Common myeloid progenitor, CD34-positive (primary cell): ENCODE measurements at regions not wholly inside any gene's neighbourhood (a gene's known extent, or its start where the extent isn't known, plus 50 kb on each side); places are given as distances from the start of the nearest gene placed in this dataset.

Experiments
- CTCF ChIA-PET: fragments of 350-600 bp; sonication (Branson Sonifier 250); formaldehyde crosslinking; loops from one replicate; lab custom pipeline; 2021; ENCODE audit warnings: antibody characterized with exemption; lab: Charles Lee
- POLR2A ChIA-PET: fragments of 350-600 bp; sonication (Branson Sonifier 250); formaldehyde crosslinking; loops from one replicate; lab custom pipeline; 2021; ENCODE audit warnings: antibody characterized with exemption; lab: Charles Lee
- DNase-seq, 3 donors: peaks; one replicate each; pipeline versions ENCODE4 v3.0.0 to v3.0.0-alpha.2; 2013
- H3K27ac ChIP-seq, 2 experiments: 1 replicate in 1 of 2; 2 replicates in 1 of 2; pipeline ENCODE4 v1.7.0; 2013; ENCODE audit warnings: inconsistent platforms in 2 of 2, low read length in 2 of 2, mild to moderate bottlenecking in 2 of 2, low read depth in 1 of 2, moderate library complexity in 1 of 2; ENCODE audit not compliant: severe bottlenecking in 2 of 2, insufficient read depth in 1 of 2, poor library complexity in 1 of 2
- H3K27me3 ChIP-seq, 5 experiments: replicated peaks in 2 of 5; 1 replicate in 3 of 5; 2 replicates in 2 of 5; pipeline versions ENCODE4 v1.6.1 to v1.7.0; 2013; ENCODE audit warnings: low read length in 4 of 5, mild to moderate bottlenecking in 2 of 5, moderate library complexity in 2 of 5, inconsistent platforms in 1 of 5; ENCODE audit not compliant: insufficient read depth in 5 of 5, control insufficient read depth in 4 of 5
- H3K36me3 ChIP-seq, 4 experiments: 1 replicate in 2 of 4; 2 replicates in 2 of 4; pipeline versions ENCODE4 v1.6.1 to v1.7.0; 2013; ENCODE audit warnings: low read length in 3 of 4, control low read depth in 1 of 4, mild to moderate bottlenecking in 1 of 4; ENCODE audit not compliant: control insufficient read depth in 4 of 4, insufficient read depth in 4 of 4
- H3K4me1 ChIP-seq, 4 experiments: 1 replicate in 3 of 4; 2 replicates in 1 of 4; pipeline versions ENCODE4 v1.6.1 to v1.7.1; 2013; ENCODE audit warnings: low read length in 3 of 4, mild to moderate bottlenecking in 3 of 4, control low read depth in 1 of 4, inconsistent platforms in 1 of 4, moderate library complexity in 1 of 4; ENCODE audit not compliant: control insufficient read depth in 4 of 4, insufficient read depth in 4 of 4; ENCODE audit errors: control extremely low read depth in 1 of 4
- H3K4me3 ChIP-seq, 7 experiments: 1 replicate in 4 of 7; 2 replicates in 3 of 7; pipeline versions ENCODE4 v1.5.1 to v1.7.0; 2013; ENCODE audit warnings: mild to moderate bottlenecking in 7 of 7, low read length in 6 of 7, moderate library complexity in 6 of 7, inconsistent platforms in 2 of 7, low read depth in 2 of 7, control low read depth in 1 of 7; ENCODE audit not compliant: insufficient read depth in 4 of 7, control insufficient read depth in 1 of 7; ENCODE audit errors: extremely low read depth in 1 of 7
- H3K9me3 ChIP-seq, 5 experiments: 1 replicate in 4 of 5; 2 replicates in 1 of 5; pipeline versions ENCODE4 v1.6.1 to v1.7.1; 2013; ENCODE audit warnings: low read length in 4 of 5, mild to moderate bottlenecking in 2 of 5, inconsistent platforms in 1 of 5, low read depth in 1 of 5, moderate library complexity in 1 of 5; ENCODE audit not compliant: control insufficient read depth in 4 of 5, insufficient read depth in 2 of 5; ENCODE audit errors: control extremely low read depth in 1 of 5
- WGBS: methylation state at CpG from one replicate; pipeline ENCODE4 v1.1.5; 2013; ENCODE audit not compliant: insufficient coverage; 5-methylcytosine and 5-hydroxymethylcytosine counted together

DNA sequence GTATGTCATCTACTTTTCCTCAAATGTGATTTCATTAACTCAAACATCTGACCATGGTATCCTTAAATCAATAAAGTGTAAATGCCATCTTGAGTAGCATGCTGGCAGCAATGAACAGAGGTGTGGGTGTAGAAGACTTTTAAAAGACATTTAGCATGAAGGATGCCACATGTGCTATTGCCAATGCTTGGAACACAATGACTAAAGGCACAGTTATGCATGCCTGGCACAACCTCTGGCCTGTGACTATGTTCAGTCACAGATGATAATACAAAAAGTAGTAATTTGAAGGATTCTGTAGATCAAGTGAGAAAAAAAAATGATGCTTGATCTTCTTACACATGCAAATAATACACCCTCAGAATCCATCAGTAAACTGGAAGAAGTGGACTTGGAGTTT lies 938.9 kb upstream of the ADGRL4 start:
- Histone ChIP-seq H3K27ac (no peak overlapping the region), H3K36me3 (no peaks in the 10 kb centered on the region), H3K27me3 (no peaks in the 10 kb centered on the region), H3K9me3 (peaks cover 0 to 3% (median 0%) of the 10 kb centered on the region in 5 experiments), H3K4me3 (no peak overlapping the region), H3K4me1 (no peaks in the 10 kb centered on the region)
- no peak for DNase-seq
- ChIA-PET POLR2A (no interaction called here), CTCF (no interaction called here)

DNA sequence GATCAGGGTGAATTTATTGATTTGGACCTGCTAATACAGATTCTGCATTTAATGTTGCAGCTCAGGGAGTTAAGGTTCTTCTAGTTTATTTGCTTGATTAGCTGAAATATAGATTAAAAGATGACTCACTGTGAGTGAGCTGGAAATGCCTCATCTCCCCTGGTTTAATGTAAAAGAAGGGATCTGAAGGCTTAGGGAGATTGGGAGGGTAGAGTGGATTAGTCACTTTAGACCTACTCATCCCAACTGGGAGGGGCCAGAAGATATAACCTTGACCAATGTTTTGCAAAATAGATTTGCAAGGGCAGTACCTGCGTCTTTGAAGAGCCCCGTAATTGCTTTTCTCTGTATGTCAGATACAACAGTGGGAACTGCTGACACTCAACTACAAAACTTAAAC lies 922.8 kb upstream of the ADGRL4 start:
- no CpG with 5 or more reads among the region's 2 CpGs for WGBS

DNA sequence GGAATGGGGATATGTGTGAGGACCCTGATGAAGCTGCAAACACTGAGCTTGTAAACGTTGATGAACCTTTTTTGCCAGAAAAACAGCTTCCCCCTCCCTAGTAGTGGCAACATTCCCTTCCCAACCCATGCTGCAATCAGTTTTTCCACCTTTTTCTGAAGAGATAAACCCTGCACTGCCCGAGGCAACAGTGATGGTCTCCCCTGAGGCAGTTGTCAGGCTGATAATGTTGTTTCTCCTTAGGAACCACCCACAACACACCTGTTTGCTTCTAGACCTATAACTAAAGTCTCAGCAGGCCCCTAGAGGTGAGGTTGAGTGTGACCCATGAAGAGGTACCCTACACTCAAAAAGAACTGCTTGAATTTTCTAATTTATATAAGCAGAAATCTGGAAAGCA lies 922.4 kb upstream of the ADGRL4 start:
- Histone ChIP-seq H3K4me3 (no peak overlapping the region), H3K9me3 (peaks cover 0 to 3% (median 0%) of the 10 kb centered on the region in 5 experiments), H3K27ac (no peak overlapping the region), H3K36me3 (no peaks in the 10 kb centered on the region), H3K4me1 (no peaks in the 10 kb centered on the region), H3K27me3 (no peaks in the 10 kb centered on the region)
- no peak for DNase-seq
- ChIA-PET CTCF (no interaction called here), POLR2A (no interaction called here)
- WGBS, result 83% methylated on average over 1 of the region's 2 CpGs

More for the DNA sequence above, 922.8 kb upstream of the ADGRL4 start:
- Histone ChIP-seq H3K4me3 (no peak overlapping the region), H3K36me3 (no peaks in the 10 kb centered on the region), H3K4me1 (no peaks in the 10 kb centered on the region), H3K27ac (no peak overlapping the region), H3K9me3 (peaks cover 0 to 2% (median 0%) of the 10 kb centered on the region in 5 experiments), H3K27me3 (no peaks in the 10 kb centered on the region)
- DNase-seq, result no peak
- ChIA-PET POLR2A (no interaction called here), CTCF (no interaction called here)

DNA sequence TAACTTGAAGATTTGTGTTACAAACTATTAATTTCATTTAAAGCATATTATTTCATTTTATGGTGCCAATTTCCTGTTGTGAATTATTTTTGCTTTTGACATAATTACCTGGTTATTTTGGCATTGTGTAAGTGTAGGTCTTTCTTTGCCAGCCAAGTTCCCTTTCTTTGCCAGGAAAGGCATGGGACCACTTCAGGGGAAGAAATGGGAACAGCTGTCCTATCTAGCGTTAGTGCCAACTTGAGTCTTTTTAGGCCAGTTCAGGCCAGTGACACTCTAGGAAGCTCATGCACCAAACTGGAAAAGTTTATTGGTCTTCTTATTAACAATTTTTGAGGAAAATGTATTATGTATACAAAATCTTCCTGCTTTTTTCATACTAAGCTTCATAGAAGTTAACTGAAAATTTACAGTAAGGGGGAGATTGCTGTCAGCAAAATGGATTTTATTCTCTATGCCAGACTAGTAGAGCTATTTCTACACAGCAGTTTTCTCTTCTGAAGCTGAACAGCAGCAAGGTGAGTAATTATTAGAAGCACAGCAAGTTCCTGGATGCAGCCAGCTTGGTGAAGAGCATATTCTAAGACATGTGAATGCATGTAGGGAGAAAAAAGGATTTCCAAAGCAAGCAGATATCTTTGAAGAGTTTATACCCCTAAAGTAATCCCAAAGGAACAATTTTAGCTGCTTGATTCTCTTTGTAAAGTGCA lies 914.6 kb upstream of the ADGRL4 start:
- Histone ChIP-seq H3K4me3 (no peak overlapping the region), H3K4me1 (no peaks in the 10 kb centered on the region), H3K9me3 (peaks cover 0 to 11% (median 4%) of the 10 kb centered on the region in 5 experiments), H3K27ac (no peak overlapping the region), H3K27me3 (no peaks in the 10 kb centered on the region), H3K36me3 (no peaks in the 10 kb centered on the region)
- 100% methylated on average over 1 of the region's 1 CpG for WGBS
- DNase-seq, result no peak
- ChIA-PET CTCF (no interaction called here), POLR2A (no interaction called here)

DNA sequence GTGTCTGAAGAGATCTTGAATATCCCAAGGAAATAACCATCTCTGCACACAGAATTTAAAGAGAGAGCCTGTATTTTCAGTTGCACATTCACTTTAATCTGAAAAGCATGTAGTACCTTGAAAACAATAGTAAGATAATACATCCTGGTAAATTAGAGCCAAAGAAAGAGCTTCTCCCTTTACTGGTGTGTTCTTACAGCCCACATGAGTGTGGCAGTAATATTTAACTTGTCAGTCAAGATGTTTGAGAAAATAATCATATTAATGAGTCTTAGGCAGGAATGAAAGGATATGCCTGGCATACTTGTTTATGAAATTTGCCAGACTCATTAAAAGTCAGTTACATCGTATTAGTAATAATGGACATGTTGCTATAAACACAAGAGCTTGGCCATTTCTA lies 908.4 kb upstream of the ADGRL4 start:
- H3K27me3 ChIP-seq, result no peaks in the 10 kb centered on the region
- ChIA-PET CTCF (no interaction called here), POLR2A (no interaction called here)
- WGBS, result no CpG with 5 or more reads among the region's 1 CpG
- H3K36me3 ChIP-seq, result no peaks in the 10 kb centered on the region
- no peaks in the 10 kb centered on the region for H3K4me1 ChIP-seq
- H3K27ac ChIP-seq, result no peak overlapping the region
- no peak overlapping the region for H3K4me3 ChIP-seq
- peaks cover 0 to 6% (median 3%) of the 10 kb centered on the region in 5 experiments for H3K9me3 ChIP-seq
- no peak for DNase-seq

DNA sequence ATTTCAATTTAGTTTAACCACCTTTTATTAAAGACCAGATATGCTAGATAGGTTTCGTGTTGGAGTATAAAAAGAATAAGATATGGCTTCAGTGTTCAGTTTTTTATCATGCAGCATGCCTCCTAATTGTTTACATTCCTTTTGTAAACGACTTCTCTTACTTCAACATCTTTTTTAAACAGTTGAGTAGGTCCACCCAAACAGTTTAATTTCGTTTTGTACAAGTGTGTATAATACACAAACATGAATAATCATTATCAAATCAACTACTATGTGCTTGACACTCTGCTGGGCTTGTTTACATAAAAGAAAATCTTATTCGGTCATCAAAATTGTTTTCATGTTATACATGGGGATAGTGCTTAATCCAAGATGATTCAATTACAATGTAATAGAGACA lies 906.3 kb upstream of the ADGRL4 start:
- H3K4me1 ChIP-seq, result no peaks in the 10 kb centered on the region
- H3K36me3 ChIP-seq, result no peaks in the 10 kb centered on the region
- WGBS, result 50% methylated on average over 1 of the region's 4 CpGs
- CTCF ChIA-PET, result no interaction called here
- no peak overlapping the region for H3K27ac ChIP-seq
- no peak for DNase-seq
- no peaks in the 10 kb centered on the region for H3K27me3 ChIP-seq
- POLR2A ChIA-PET, result no interaction called here
- H3K9me3 ChIP-seq, result peaks cover 0 to 6% (median 3%) of the 10 kb centered on the region in 5 experiments
- no peak overlapping the region for H3K4me3 ChIP-seq

DNA sequence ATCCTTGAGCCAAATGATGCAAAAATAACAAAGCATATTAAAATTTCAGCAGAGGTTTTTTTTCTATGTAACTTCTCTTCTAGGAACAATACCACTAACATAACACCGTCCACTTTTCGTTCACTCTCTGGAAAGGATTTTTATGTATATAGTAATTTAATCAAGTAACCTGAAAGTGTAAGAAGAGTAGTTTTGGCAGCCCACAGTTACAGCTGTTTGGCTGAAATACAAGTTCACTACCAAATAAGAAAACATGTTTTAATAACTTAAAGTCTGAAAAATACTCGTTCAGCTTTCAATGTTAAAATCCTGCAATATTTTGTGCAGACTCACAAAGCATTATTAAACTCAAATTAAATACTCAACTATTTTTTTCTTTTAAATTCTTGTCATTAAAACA lies 896.8 kb upstream of the ADGRL4 start:
- no peak overlapping the region for H3K4me3 ChIP-seq
- no CpG with 5 or more reads among the region's 3 CpGs for WGBS
- H3K4me1 ChIP-seq, result no peaks in the 10 kb centered on the region

More for the DNA sequence above, 896.8 kb upstream of the ADGRL4 start:
- no peaks in the 10 kb centered on the region for H3K27me3 ChIP-seq
- ChIA-PET POLR2A (no interaction called here), CTCF (no interaction called here)
- H3K27ac ChIP-seq, result no peak overlapping the region
- no peaks in the 10 kb centered on the region for H3K9me3 ChIP-seq
- no peaks in the 10 kb centered on the region for H3K36me3 ChIP-seq
- no peak for DNase-seq
